HCT116 (cell line): ENCODE measurements at regions not wholly inside any gene's neighbourhood (a gene's known extent, or its start where the extent isn't known, plus 50 kb on each side); places are given as distances from the start of the nearest gene placed in this dataset.

Source experiments
- ATAC-seq: fragments of 200-7000 bp; cut with Tn5 transposase; 2 replicates; pipeline ENCODE4 v1.9.1; 2020; ENCODE audit warnings: mild to moderate bottlenecking, moderate library complexity
- BruUV-seq: library from RNA; stranded (reverse); fragments of 400-500 nt; replicated peaks from 2 replicates; lab custom pipeline; 2021; lab: Mats Ljungman, UMichigan
- CTCF ChIA-PET: fragments of 300-600 bp; sonication (Branson Sonifier 250); formaldehyde crosslinking; loops from one replicate; lab custom pipeline; 2021; ENCODE audit warnings: antibody characterized with exemption; lab: Charles Lee
- POLR2A ChIA-PET: fragments of 300-600, 350-600 bp; sonication (Branson Sonifier 250); formaldehyde crosslinking; loops from one replicate; lab custom pipeline; 2021; ENCODE audit warnings: antibody characterized with exemption; lab: Charles Lee
- RAD21 ChIA-PET, 2 experiments: fragments of 300-600 bp; sonication (Branson Sonifier 250); formaldehyde crosslinking; loops; one replicate each; lab custom pipeline; 2023; ENCODE audit warnings: low total read pairs in 2 of 2; ENCODE audit not compliant: uncharacterized antibody in 2 of 2, unreplicated experiment in 2 of 2, low non-redundant PET in 1 of 2; lab: Charles Lee
- DNase-seq: peaks from one replicate; pipeline ENCODE4 v3.0.0-alpha.2; 2010; ENCODE audit warnings: low read depth, low spot score
- H2AFZ ChIP-seq: fragments of 200-600 bp; shearing (Covaris generic), sonication (generic); 2 replicates; pipeline ENCODE4 v1.6.1; 2017; ENCODE audit warnings: low read depth, mixed run types, mixed read lengths, antibody characterized with exemption, low read length; ENCODE audit not compliant: poor library complexity, severe bottlenecking
- H3K27ac ChIP-seq: 2 replicates; pipeline ENCODE4 v1.5.1; 2012; ENCODE audit warnings: low read depth, low read length
- H3K27me3 ChIP-seq: fragments of 200-600 bp; sonication (generic); 2 replicates; pipeline ENCODE4 v1.6.1; 2016; ENCODE audit warnings: mixed run types, low read length, mixed read lengths; ENCODE audit not compliant: insufficient read depth
- H3K36me3 ChIP-seq, 2 experiments: fragments of 200-500 bp in 1 of 2; fragments of 200-600 bp in 1 of 2; sonication (Bioruptor generic) in 1 of 2; sonication (generic) in 1 of 2; 2 replicates each; pipeline versions ENCODE4 v1.5.1 to v1.6.1; 2014 to 2016; ENCODE audit warnings: low read length in 2 of 2, inconsistent platforms in 1 of 2, mixed read lengths in 1 of 2, mixed run types in 1 of 2; ENCODE audit not compliant: insufficient read depth in 2 of 2, control insufficient read depth in 1 of 2
- H3K4me1 ChIP-seq, 2 experiments: fragments of 200-600 bp in 1 of 2; sonication (generic) in 1 of 2; 2 replicates each; pipeline versions ENCODE4 v1.5.1 to v1.6.1; 2012 to 2017; ENCODE audit warnings: low read length in 2 of 2, inconsistent platforms in 1 of 2, mild to moderate bottlenecking in 1 of 2, mixed read lengths in 1 of 2, mixed run types in 1 of 2, moderate library complexity in 1 of 2; ENCODE audit not compliant: insufficient read depth in 2 of 2, control insufficient read depth in 1 of 2
- H3K4me2 ChIP-seq: fragments of 200-600 bp; sonication (generic); 2 replicates; pipeline ENCODE4 v1.6.1; 2017; ENCODE audit warnings: mixed run types, low read length, mixed read lengths
- H3K4me3 ChIP-seq, 2 experiments: fragments of 200-600 bp in 1 of 2; sonication (generic) in 1 of 2; replicated peaks in 1 of 2; 2 replicates each; pipeline ENCODE4 v1.5.1; 2011 to 2016; ENCODE audit warnings: low read length in 2 of 2, control low read depth in 1 of 2, low read depth in 1 of 2, mild to moderate bottlenecking in 1 of 2, mixed read lengths in 1 of 2, mixed run types in 1 of 2
- H3K79me2 ChIP-seq: fragments of 200-600 bp; sonication (generic); 2 replicates; pipeline ENCODE4 v1.6.1; 2017; ENCODE audit warnings: mild to moderate bottlenecking, mixed run types, low read length, moderate library complexity, mixed read lengths; ENCODE audit not compliant: insufficient read depth
- H3K9ac ChIP-seq: fragments of 200-600 bp; sonication (generic); 2 replicates; pipeline ENCODE4 v1.6.1; 2016; ENCODE audit warnings: low read length, mixed read lengths
- H3K9me2 ChIP-seq: fragments of 200-600 bp; sonication (generic), shearing (Covaris generic); 2 replicates; pipeline ENCODE4 v1.6.1; 2017; ENCODE audit warnings: mixed run types, mild to moderate bottlenecking, moderate library complexity; ENCODE audit not compliant: insufficient read depth
- H3K9me3 ChIP-seq, 2 experiments: fragments of 200-500 bp in 1 of 2; fragments of 200-600 bp in 1 of 2; sonication (Bioruptor generic) in 1 of 2; sonication (generic) in 1 of 2; 2 replicates each; pipeline ENCODE4 v1.6.1; 2014 to 2017; ENCODE audit warnings: low read length in 2 of 2, mixed read lengths in 2 of 2, inconsistent platforms in 1 of 2, low read depth in 1 of 2, mild to moderate bottlenecking in 1 of 2, mixed run types in 1 of 2, moderate library complexity in 1 of 2; ENCODE audit not compliant: control insufficient read depth in 1 of 2, insufficient read depth in 1 of 2
- H4K20me1 ChIP-seq: fragments of 200-600 bp; sonication (generic), shearing (Covaris generic); 2 replicates; pipeline ENCODE4 v1.6.1; 2017; ENCODE audit warnings: mixed run types, mild to moderate bottlenecking, moderate library complexity; ENCODE audit not compliant: insufficient read depth
- CBX3 ChIP-seq: IDR thresholded peaks from 2 replicates; pipeline ENCODE4 v1.6.1; 2012; ENCODE audit warnings: low read depth
- EZH2phosphoT487 ChIP-seq: fragments of 200-600 bp; IDR thresholded peaks from 2 replicates; pipeline ENCODE4 v1.6.1; 2018; ENCODE audit warnings: antibody characterized with exemption, borderline replicate concordance
- FOSL1 ChIP-seq: IDR thresholded peaks from 2 replicates; pipeline ENCODE4 v1.6.1; 2012; ENCODE audit warnings: low read depth
- POLR2AphosphoS5 ChIP-seq: IDR thresholded peaks from 2 replicates; pipeline ENCODE4 v1.6.1; 2011; ENCODE audit warnings: mild to moderate bottlenecking, low read depth, low read length, moderate library complexity
- RAD21 ChIP-seq: IDR thresholded peaks from 2 replicates; pipeline ENCODE4 v1.6.1; 2012; ENCODE audit warnings: low read depth, mild to moderate bottlenecking
- SIN3A ChIP-seq: IDR thresholded peaks from 2 replicates; pipeline ENCODE4 v1.6.1; 2012; ENCODE audit warnings: low read depth
- SP1 ChIP-seq: IDR thresholded peaks from 2 replicates; pipeline ENCODE4 v1.6.1; 2012; ENCODE audit warnings: low read depth
- SRF ChIP-seq: IDR thresholded peaks from 2 replicates; pipeline ENCODE4 v1.6.1; 2012; ENCODE audit warnings: low read depth
- YY1 ChIP-seq: IDR thresholded peaks from 2 replicates; pipeline ENCODE4 v1.6.1; 2011; ENCODE audit warnings: low read length, low read depth, moderate library complexity, mild to moderate bottlenecking; ENCODE audit not compliant: insufficient replicate concordance; ENCODE audit errors: extremely low read depth
- ZBTB33 ChIP-seq: IDR thresholded peaks from 2 replicates; pipeline ENCODE4 v1.6.1; 2011; ENCODE audit warnings: mild to moderate bottlenecking, low read length, moderate library complexity; ENCODE audit not compliant: insufficient replicate concordance; ENCODE audit errors: extremely low read depth
- ZFX ChIP-seq: fragments of 450-650 bp; IDR thresholded peaks from 2 replicates; pipeline ENCODE4 v1.6.1; 2017
- ZNF274 ChIP-seq: fragments of 200-500 bp; sonication (Bioruptor generic); IDR thresholded peaks from 2 replicates; pipeline ENCODE4 v1.6.1; 2014; ENCODE audit warnings: mild to moderate bottlenecking, low read depth, low read length, inconsistent platforms
- intact Hi-C: fragments of 100-400 bp; cut with micrococcal nuclease; formaldehyde crosslinking; loops from 2 replicates; pipeline ENCODE4 v1.10.0; 2022
- TF ChIP-seq, protein P1 (sequence below), 3 experiments: fragments of 200-600 bp in 1 of 3; sonication (generic) in 1 of 3; IDR thresholded peaks in 2 of 3; conservative IDR thresholded peaks in 1 of 3; 2 replicates each; pipeline ENCODE4 v1.5.1; 2012 to 2017; ENCODE audit warnings: low read depth in 2 of 3, low read length in 2 of 3, antibody characterized with exemption in 1 of 3, borderline replicate concordance in 1 of 3, control low read depth in 1 of 3, mild to moderate bottlenecking in 1 of 3, mixed read lengths in 1 of 3, mixed run types in 1 of 3, moderate library complexity in 1 of 3; ENCODE audit not compliant: insufficient read depth in 1 of 3

GRCh38 chr1:199242601-199243000, 603.8 kb downstream of the PTPRC start:
- Histone ChIP-seq H3K9ac (no peak overlapping the region), H3K4me1 (no peaks in the 10 kb centered on the region), H3K4me2 (no peak overlapping the region), H3K27me3 (no peaks in the 10 kb centered on the region), H3K9me3 (no peaks in the 10 kb centered on the region), H3K9me2 (no peaks in the 10 kb centered on the region), H3K36me3 (no peaks in the 10 kb centered on the region), H3K27ac (no peak overlapping the region), H2AFZ (no peak overlapping the region), H3K79me2 (no peaks in the 10 kb centered on the region), H4K20me1 (no peaks in the 10 kb centered on the region), H3K4me3 (no peak overlapping the region)
- POLR2A ChIA-PET, result no interaction called here
- TF ChIP-seq YY1 (no peak), CBX3 (no peak), ZNF274 (no peak), ZFX (no peak), POLR2AphosphoS5 (no peak), EZH2phosphoT487 (no peak), SP1 (no peak), ZBTB33 (no peak), FOSL1 (no peak), SRF (no peak), SIN3A (no peak), RAD21 (no peak)
- TF ChIP-seq, protein P1, sequence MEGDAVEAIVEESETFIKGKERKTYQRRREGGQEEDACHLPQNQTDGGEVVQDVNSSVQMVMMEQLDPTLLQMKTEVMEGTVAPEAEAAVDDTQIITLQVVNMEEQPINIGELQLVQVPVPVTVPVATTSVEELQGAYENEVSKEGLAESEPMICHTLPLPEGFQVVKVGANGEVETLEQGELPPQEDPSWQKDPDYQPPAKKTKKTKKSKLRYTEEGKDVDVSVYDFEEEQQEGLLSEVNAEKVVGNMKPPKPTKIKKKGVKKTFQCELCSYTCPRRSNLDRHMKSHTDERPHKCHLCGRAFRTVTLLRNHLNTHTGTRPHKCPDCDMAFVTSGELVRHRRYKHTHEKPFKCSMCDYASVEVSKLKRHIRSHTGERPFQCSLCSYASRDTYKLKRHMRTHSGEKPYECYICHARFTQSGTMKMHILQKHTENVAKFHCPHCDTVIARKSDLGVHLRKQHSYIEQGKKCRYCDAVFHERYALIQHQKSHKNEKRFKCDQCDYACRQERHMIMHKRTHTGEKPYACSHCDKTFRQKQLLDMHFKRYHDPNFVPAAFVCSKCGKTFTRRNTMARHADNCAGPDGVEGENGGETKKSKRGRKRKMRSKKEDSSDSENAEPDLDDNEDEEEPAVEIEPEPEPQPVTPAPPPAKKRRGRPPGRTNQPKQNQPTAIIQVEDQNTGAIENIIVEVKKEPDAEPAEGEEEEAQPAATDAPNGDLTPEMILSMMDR (IDR thresholded peaks at IDR 0.05 in 2 of 3, conservative IDR thresholded peaks at IDR 0.05 in 1 of 3; ENCODE audit: borderline replicate concordance in 1 of 3, insufficient read depth in 1 of 3, low read depth in 2 of 3, low read length in 2 of 3), result no peak
- RAD21 ChIA-PET, result no interaction called here
- CTCF ChIA-PET, result no interaction called here
- no peak for ATAC-seq
- intact Hi-C loops, result no loop called here
- BruUV-seq, result no TSS peak
- DNase-seq, result no peak
